HG02852 (cell line): ENCODE measurements at regions not wholly inside any gene's neighbourhood (a gene's known extent, or its start where the extent isn't known, plus 50 kb on each side); places are given as distances from the start of the nearest gene placed in this dataset.

Experiments
- ATAC-seq: cut with Tn5 transposase; IDR thresholded peaks from one replicate; pipeline ENCODE4 v1.9.1; 2021; ENCODE audit warnings: mild to moderate bottlenecking, moderate library complexity; ENCODE audit not compliant: unreplicated experiment

- no peak for ATAC-seq
Measured at GRCh38 chr1:217313096-217313495, 317.8 kb downstream of the GPATCH2 start.

DNA sequence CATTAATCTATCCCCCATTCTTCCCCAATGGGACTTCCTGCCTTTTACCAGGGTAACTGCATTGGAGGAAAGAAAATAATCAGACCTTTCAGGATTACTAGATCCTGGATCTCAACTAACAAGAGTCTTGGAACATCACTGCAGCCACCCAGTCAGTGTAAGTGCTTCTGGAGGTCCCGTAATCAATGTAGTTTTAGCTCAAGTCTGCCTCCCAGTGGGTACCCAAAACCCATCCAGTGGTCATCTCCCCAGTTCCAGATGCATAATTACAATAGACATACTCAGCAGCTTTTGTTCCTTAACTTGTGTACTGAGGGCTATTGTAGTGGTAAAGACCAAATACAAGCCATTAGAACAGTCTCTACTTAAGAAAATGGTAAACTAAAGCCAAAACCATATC lies 319.1 kb downstream of the GPATCH2 start:
- no peak for ATAC-seq

DNA sequence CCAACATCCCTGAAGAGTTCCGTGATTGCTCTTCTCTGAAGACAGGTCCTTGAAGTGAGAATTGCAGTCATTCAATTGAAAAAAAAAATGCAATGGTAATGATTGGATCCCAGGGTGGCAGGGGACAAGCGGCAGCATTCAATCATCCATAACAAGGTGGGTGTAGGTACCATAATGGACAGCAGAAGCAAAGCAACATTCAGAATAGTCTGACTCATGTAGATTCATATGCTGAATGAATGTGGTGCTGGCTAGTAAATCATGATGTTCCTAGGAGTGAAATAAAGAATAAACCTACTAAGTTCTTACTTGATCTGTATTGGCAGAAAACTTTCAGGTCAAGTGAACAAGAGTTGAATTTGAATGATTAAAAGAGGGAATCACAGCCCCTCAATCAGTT lies 319.6 kb downstream of the GPATCH2 start:
- ATAC-seq, result no peak

GRCh38 chr1:217281332-217281731 lies 349.6 kb downstream of the GPATCH2 start:
- ATAC-seq, result no peak

DNA sequence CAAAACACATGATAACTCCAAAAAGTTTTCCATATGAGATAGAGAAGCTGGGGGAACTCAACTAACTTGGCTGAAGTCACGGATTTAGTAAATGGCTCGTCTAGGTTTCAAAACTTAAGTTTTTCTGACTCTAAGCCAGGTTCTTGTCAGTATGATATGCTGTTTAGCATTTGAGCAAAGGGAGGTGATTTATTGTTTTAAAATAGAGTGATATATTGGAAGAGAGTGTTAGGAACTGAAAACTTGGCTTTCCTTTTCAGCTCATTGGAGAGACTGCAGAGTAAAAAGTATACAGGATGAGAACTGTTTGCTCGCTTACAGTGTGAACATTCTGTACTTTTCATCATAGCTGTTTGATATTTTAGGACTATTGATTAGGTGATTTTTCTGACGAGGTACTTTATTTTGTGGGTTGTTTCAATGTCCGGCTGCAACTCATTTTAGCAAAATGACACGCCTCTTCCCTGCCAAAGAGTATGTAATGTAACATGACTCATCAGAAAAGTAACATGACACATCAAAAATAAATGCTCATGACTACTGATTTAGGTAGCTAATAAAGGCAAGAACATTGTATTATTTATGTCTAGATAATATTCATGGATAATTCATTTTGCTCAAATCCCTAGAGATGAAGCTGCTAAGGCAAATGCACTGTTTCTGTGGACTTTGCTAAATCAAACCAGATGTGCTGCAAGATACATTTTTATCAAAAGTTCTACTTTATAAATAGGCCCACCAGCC lies 355.1 kb downstream of the GPATCH2 start:
- peak; percentile 26 for ATAC-seq

DNA sequence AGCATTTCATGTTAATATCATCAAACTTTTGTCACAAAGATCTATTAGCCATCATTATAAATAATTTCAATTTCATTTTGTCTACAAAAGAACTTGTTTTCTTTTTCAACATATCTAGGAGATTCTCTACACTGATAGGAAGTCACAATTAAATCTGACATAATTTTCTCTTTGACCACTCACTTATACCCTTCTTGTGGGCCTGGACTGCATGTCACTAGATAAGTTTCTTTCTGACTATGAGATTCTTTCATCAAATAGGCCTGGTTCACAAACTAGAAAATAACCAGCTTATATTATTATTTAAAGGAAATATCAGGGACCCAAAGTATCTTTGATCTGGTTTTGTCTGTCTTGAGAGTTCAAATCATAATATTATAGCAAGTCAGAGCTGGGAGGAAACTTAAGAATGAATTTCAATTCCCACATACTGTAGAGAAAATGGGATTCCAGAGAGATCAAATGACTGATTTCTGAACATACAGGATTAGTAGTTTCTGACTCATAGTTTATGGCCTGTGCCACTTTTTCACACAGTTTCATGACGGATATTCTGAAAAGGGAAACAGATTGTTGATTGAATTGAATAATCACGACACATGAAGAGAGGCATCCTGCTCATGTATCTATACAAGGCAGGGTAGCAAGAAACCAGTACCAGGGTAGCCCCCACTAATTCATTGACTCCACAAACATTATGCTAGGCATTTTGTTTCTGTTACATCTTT lies 355.8 kb downstream of the GPATCH2 start:
- ATAC-seq, result peak; percentile 60

GRCh38 chr1:217274416-217274815 lies 356.5 kb downstream of the GPATCH2 start:
- ATAC-seq, result no peak

DNA sequence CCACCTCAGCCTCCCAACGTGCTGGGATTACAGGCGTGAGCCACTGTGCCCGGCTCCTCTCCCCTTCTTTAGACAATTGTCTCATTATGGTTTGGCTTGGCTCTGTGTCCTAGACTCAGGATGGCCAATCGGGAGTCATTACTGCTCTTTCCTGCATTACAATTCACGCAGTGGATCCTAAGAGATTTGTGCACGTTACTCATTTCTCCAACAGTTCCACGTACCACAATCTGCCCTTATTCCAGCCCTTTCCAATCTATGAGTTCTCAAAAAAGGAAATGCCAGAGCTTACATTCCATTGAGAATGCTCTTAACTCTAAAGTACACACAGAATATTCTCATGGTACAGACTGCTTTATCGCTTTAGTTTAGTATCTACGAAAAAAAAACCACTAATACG lies 357.0 kb downstream of the GPATCH2 start:
- no peak for ATAC-seq

- no peak for ATAC-seq
Measured at GRCh38 chr1:217272385-217272784, 358.5 kb downstream of the GPATCH2 start.

GRCh38 chr1:217270101-217270500 lies 360.8 kb downstream of the GPATCH2 start:
- ATAC-seq, result no peak

DNA sequence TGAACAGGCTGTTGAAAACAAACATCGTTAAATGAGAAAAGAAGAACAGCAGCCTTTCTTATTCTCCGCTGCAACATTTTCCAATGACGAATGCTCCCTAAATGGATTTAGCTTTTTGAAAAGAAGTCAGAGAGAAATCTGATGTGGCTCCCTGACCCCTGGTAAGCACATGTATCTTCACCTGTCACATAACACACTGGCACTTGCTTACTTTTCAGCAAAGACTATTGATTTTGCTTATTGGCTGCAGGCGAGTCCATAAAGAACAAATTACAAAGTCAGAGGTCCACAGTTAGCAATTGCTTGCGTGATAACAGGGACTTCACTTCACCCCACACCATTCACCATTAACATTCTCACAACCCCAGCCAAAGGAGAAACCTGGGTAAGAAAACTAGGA lies 362.8 kb downstream of the GPATCH2 start:
- no peak for ATAC-seq

GRCh38 chr1:217261636-217262035 lies 369.3 kb downstream of the GPATCH2 start:
- ATAC-seq, result no peak

DNA sequence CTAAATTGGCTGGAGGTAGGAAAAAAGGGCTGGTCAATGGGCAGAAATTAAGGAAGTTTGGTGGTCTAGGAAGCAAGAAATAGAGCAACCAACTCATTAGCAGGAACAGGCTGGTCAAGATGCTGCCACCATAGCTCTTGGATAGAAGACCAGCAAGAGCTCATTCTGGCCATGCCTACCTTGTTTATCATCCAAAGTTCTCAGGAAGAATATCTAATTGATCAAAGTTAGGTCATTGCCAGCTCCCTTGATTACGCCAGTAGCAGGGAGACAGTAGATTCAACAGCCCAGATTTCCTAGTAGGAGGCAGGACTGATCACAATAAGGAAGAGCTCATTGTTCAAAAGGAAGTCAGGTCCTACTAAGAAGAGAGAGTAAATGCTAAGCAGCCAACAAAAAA lies 370.2 kb downstream of the GPATCH2 start:
- ATAC-seq, result no peak

DNA sequence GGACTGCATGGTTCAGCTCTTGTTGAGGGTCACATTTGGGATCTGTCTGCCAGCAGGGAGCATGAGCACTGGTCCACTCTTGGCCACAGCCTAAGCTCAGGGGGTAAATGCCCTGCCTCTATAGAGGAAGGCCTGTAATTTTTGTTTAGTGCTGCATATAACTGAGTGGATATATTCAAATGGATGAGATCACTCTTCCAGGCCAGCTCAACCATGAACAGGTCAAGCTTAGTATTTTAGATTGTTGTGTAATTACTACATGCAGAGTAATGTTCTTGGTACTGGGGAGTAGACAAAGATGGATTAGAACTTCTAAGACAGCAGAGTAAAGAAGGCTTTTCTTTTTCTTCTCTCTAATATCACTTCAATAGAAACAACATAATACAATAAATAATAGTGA lies 376.9 kb downstream of the GPATCH2 start:
- no peak for ATAC-seq

GRCh38 chr1:217253351-217253750 lies 377.5 kb downstream of the GPATCH2 start:
- ATAC-seq, result no peak

DNA sequence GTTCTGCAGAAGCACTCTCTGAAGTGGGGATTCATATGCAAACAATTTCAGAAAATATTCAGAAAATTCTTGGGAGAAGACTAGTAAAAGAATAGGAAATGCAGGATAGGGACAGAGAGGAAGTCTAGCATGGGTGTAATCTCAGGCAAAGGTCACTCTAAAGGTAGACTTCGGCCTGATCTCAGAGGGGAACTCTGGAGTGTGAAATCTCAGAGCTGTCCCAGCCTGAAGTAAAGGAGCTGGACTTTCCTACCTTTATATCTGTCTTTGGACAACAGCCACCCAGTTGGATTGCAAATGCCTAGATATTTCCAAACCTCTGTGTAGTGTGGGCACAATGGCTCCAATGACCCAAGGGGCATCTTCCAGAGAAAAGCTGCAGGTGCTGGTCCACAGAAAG lies 379.8 kb downstream of the GPATCH2 start:
- ATAC-seq, result no peak

DNA sequence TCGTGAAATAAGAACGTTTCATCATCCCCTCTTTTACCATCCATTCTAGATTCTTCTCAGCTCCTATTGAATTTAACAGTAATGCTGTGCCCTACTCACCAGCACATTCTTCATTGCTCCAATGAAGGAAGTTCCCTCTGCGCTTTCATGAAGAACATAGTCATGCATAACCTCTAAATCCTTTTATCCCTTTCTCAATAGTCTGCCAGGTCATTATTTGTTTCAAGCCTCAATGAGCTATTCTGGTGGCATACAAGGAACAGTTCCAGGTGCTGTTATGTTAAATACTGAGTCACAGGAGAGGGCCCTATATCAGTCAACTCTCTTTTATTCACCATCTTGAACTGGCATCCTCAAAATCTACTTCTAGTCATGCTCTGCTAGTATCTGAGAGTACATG lies 381.0 kb downstream of the GPATCH2 start:
- ATAC-seq, result no peak

GRCh38 chr1:217244971-217245370 lies 385.9 kb downstream of the GPATCH2 start:
- no peak for ATAC-seq

DNA sequence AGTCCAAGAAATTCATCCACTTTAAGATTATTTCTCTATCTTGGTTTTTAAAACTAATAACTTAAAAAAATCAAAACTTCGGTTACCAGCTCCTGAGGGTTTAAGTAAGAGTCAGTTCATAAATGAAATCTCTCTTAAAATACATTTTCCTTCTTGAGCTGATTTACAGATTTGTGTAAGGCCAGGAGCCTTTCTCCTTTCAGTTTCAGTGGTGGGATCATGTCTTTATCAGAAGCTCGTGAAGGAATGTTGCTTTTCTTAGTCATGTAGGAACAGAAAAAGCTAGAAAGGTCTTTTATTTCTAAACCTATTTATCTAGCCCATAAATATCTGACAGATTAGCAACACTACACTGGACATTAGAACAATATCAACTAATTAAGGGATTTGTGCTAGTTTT lies 390.2 kb downstream of the GPATCH2 start:
- no peak for ATAC-seq

- no peak for ATAC-seq
Measured at GRCh38 chr1:217238945-217239344, 391.9 kb downstream of the GPATCH2 start.

DNA sequence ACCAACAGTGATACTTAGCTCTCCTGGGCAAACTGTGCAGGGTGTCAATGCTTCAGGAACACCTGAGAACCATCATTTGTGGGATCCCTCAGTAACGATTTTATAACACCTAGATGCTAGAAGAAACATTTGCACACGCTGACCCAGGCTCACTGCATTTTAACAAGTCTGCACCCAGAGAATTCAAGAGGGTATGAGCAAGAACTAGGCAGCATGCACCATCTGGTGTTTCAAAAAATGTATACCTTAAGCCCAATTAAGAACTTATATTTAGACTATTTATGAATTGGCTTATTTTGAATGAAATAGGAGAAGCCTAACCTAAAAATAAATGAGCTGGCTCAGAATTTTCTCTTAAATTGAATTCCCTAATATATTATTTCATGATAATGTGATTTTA lies 400.5 kb downstream of the GPATCH2 start:
- no peak for ATAC-seq

DNA sequence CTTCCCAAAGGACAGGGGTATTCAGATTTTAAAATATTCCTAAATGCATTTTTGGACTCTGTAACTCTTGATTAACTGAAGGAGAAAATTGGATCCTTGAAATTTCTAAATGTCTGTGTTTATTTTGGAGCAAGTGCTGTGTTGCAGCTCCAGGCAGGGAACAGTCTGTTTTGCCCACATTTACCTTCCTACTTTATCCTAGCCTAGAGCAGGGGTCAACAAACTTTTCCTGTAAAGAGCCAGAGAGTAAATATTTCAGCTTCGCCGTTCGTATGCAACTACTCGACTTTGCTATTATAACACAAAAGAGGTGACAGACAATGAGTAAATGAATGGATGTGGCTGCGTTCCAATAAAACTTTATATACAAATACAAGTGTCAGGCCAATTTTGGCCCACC lies 402.2 kb downstream of the GPATCH2 start:
- ATAC-seq, result no peak

GRCh38 chr1:217224201-217224600 lies 406.7 kb downstream of the GPATCH2 start:
- ATAC-seq, result no peak
